ENCODE measurements at regions not wholly inside any gene's neighbourhood (a gene's known extent, or its start where the extent isn't known, plus 50 kb on each side); places are given as distances from the start of the nearest gene placed in this dataset.

GRCh38 chr11:123255909-123256308 lies 60.9 kb upstream of the CLMP start:
- DNase-seq (ENCODE audit: low read depth) = no peak

- DNase-seq (ENCODE audit: low read depth) = no peak
Observed at GRCh38 chr11:123254357-123254756, 59.3 kb upstream of the CLMP start.

GRCh38 chr11:123253911-123254310 lies 58.9 kb upstream of the CLMP start:
- DNase-seq (ENCODE audit: low read depth) = no peak

- DNase-seq (ENCODE audit: low read depth) = no peak
Observed at GRCh38 chr11:123253223-123253622, 58.2 kb upstream of the CLMP start.

GRCh38 chr11:123251657-123252344 lies 56.8 kb upstream of the CLMP start:
- no peak for DNase-seq (ENCODE audit: low read depth)

GRCh38 chr11:123250892-123251656 lies 56.0 kb upstream of the CLMP start:
- no peak for DNase-seq (ENCODE audit: low read depth)

GRCh38 chr11:123249354-123249753 lies 54.3 kb upstream of the CLMP start:
- DNase-seq (ENCODE audit: low read depth) = peak; percentile 13

- no peak for DNase-seq (ENCODE audit: low read depth)
Observed at GRCh38 chr11:123247813-123248379, 52.8 kb upstream of the CLMP start.

- DNase-seq (ENCODE audit: low read depth) = no peak
Observed at GRCh38 chr11:123247496-123247799, 52.4 kb upstream of the CLMP start.

- DNase-seq (ENCODE audit: low read depth) = peak; percentile 58
Observed at GRCh38 chr11:123246749-123247495, 51.9 kb upstream of the CLMP start.

GRCh38 chr11:123245567-123245966 lies 50.5 kb upstream of the CLMP start:
- no peak for DNase-seq (ENCODE audit: low read depth)

Data from renal cortical epithelial cell (primary cell).